A549 (cell line): ENCODE measurements at regions not wholly inside any gene's neighbourhood (a gene's known extent, or its start where the extent isn't known, plus 50 kb on each side); places are given as distances from the start of the nearest gene placed in this dataset.

Experiments used
- BHLHE40 ChIP-seq: IDR thresholded peaks from 2 replicates; pipeline ENCODE4 v1.6.1; 2012; ENCODE audit warnings: low read depth, low read length, inconsistent platforms
- EP300 ChIP-seq, 2 experiments: fragments of >200 bp; sonication (Bioruptor Twin); formaldehyde crosslinking; IDR thresholded peaks; 2 replicates in 1 of 2; 3 replicates in 1 of 2; pipeline ENCODE4 v1.6.1; 2016 to 2017
- MAZ ChIP-seq: fragments of 150-350 bp; IDR thresholded peaks from 2 replicates; pipeline ENCODE4 v1.6.1; 2014; ENCODE audit warnings: antibody characterized with exemption, low read depth, low read length, borderline replicate concordance
- POLR2A ChIP-seq: IDR thresholded peaks from 2 replicates; pipeline ENCODE4 v1.6.1; 2012; ENCODE audit warnings: mild to moderate bottlenecking, low read length
- REST ChIP-seq: fragments of 200-600 bp; sonication (generic); IDR thresholded peaks from 2 replicates; pipeline ENCODE4 v1.6.1; 2016; ENCODE audit warnings: antibody characterized with exemption, mild to moderate bottlenecking, moderate library complexity
- TF ChIP-seq, protein P1 (sequence below): fragments of >200 bp; sonication (Bioruptor Twin); formaldehyde crosslinking; IDR thresholded peaks from 3 replicates; pipeline ENCODE4 v1.5.1; 2016
- TF ChIP-seq, protein P2 (sequence below): fragments of 450-650 bp; IDR thresholded peaks from 2 replicates; pipeline ENCODE4 v1.6.1; 2014; ENCODE audit warnings: antibody characterized with exemption

DNA sequence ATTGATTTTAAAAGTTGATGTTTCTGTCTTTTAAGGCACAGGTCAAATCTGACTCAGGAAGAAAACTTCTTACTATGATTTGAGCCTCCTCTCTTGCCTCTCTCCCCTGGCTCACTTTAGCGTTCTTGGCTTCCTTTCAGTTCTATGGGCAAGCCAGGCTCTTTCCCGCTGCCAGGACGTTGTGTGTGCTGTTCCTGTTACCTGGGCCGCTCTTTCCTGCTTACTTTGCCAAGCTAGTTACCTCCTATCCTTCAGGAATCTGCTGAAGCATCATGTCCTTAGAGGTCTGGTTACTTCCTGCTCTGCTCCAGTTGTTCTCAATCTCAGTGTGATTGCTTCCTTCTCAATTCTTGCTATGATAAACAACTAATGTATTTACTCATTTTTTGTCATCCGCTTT is 1108.5 kb upstream of the EEF2KMT start:
- no peak for TF ChIP-seq MAZ
- TF ChIP-seq REST, result no peak
- TF ChIP-seq BHLHE40, result no peak
- TF ChIP-seq EP300 (IDR thresholded peaks at IDR 0.05), result no peak
- TF ChIP-seq, protein P1, sequence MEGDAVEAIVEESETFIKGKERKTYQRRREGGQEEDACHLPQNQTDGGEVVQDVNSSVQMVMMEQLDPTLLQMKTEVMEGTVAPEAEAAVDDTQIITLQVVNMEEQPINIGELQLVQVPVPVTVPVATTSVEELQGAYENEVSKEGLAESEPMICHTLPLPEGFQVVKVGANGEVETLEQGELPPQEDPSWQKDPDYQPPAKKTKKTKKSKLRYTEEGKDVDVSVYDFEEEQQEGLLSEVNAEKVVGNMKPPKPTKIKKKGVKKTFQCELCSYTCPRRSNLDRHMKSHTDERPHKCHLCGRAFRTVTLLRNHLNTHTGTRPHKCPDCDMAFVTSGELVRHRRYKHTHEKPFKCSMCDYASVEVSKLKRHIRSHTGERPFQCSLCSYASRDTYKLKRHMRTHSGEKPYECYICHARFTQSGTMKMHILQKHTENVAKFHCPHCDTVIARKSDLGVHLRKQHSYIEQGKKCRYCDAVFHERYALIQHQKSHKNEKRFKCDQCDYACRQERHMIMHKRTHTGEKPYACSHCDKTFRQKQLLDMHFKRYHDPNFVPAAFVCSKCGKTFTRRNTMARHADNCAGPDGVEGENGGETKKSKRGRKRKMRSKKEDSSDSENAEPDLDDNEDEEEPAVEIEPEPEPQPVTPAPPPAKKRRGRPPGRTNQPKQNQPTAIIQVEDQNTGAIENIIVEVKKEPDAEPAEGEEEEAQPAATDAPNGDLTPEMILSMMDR, result no peak
- no peak for TF ChIP-seq POLR2A
- TF ChIP-seq, protein P2, sequence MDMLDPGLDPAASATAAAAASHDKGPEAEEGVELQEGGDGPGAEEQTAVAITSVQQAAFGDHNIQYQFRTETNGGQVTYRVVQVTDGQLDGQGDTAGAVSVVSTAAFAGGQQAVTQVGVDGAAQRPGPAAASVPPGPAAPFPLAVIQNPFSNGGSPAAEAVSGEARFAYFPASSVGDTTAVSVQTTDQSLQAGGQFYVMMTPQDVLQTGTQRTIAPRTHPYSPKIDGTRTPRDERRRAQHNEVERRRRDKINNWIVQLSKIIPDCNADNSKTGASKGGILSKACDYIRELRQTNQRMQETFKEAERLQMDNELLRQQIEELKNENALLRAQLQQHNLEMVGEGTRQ, result no peak
